SW480 (cell line): ENCODE measurements at regions not wholly inside any gene's neighbourhood (a gene's known extent, or its start where the extent isn't known, plus 50 kb on each side); places are given as distances from the start of the nearest gene placed in this dataset.

ENCODE experiments used
- DNase-seq: peaks from one replicate; pipeline ENCODE4 v3.0.0-alpha.2; 2016; ENCODE audit warnings: low spot score

DNA sequence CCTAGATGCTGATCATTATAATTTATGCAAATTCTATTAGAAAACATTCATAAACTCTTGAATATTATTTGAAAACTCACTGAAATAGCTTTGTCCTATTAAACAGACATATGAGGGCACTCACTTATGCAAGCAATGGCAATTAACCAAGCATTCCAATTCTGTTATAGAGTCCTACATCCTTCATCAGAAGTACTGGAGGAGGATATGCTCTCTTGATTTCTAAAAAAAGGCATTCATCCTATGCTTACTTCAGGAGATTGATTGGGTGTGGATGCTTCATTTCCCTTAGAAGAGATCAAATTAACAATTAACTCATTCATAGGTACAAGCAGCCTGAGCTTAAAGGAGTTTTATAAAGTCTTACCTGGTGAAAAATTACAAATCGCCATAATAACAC lies 1317.2 kb downstream of the PCDH7 start:
- no peak for DNase-seq

DNA sequence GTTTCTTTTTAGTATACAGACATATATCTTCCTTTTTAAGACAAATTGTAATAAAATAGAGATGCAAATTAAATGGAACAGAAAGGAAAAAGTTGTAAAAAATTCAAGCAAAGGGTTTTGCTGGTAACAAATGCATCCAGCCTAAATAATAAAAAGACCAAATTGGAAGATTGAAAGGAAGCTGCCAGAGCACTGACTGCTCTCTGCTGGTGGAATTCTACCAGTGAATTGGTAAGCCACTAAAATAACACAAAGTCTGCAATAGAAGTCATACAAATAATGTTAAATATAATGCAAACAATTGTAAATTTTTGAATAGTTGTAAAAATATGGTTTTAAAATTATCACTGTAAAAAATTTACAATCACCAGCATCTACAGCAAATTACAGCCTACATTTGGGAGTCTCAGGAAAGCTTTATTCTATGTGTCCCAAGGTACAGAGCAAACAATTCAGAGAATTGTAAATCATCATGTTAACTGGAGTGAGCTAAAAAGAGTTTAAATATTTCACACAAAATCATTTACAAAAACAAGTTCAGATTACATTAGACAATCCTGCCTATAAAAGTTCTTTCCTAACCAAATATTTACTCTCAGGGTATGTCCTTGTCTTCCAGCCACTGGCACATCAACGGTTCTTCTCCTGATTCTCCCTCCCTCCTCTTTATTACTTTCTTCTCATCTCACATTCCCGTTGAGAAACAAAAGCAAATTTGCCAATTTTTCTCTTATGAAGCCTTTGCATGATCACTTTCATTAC lies 1322.5 kb downstream of the PCDH7 start:
- DNase-seq: no peak

DNA sequence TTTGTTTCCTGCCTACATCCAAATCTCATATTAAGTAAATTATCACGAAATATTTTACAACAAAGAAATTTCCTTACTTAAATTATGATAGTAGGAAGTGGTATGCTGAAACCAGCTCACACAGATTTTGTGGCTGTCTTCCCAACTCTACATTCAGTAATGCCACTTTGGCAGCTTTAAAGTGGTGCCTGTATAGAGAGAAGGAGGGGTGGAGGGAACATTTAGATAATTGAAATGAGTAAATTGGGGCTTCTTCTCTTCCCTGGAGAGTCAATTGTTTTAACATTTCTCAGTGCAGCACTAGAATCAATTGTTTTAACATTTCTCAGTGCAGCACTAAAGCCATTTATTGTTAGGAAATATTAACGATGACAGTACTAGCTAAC lies 1323.1 kb downstream of the PCDH7 start:
- no peak for DNase-seq

DNA sequence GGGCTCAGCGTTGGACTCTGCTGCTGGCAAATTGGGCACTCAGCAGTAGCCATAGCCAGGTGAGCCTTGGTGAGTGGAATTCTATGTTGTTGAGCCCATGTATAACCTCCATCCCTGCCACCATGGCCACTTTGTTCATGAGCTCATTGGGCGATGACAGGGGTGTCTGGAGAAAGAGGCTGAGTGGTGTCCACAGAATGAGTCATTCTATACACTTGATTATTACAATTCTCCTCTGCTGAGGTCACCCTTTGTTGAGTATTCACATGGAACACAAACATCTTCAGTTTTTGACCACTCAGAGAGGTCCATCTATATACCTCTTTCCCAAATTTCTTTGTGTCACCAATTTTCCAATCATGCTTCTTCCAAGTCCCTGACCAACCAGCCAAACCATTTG lies 1341.7 kb downstream of the PCDH7 start:
- DNase-seq: no peak

DNA sequence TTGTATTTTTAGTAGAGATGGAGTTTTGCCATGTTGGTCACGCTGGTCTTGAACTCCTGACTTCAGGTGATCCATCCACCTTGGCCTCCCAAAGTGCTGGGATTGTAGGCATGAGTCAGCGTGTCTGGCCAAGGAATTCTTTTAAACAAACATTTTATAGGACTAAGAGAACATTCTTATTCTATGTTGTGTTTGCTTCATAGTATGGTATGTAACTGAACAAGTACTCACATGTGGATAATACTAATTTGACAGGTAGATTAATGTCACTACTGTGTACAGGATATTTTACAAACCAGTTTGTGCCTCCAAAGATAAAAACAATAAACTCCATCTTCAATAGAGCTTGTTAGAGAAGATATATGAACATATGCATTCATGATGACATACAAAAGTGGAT lies 1353.4 kb downstream of the PCDH7 start:
- DNase-seq: no peak

DNA sequence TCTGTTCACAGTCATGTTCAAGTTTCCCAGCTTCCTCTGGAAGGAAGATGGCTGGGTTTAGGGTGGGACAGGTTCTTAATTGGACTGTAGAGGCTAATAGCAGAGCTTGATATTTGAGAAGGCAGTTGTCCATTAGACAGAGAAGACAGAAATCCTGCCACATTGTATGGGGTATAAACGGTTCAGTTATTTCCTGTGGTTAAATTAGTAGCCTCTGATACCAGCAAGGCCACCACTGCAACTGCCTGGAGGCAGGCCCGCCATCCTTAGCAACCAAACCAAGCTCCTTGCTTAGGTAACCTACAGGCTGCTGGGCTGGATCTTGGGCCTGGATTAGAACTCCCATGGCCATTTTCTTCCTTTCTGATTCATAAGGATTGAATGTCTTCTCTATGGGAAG lies 1367.0 kb downstream of the PCDH7 start:
- no peak for DNase-seq

DNA sequence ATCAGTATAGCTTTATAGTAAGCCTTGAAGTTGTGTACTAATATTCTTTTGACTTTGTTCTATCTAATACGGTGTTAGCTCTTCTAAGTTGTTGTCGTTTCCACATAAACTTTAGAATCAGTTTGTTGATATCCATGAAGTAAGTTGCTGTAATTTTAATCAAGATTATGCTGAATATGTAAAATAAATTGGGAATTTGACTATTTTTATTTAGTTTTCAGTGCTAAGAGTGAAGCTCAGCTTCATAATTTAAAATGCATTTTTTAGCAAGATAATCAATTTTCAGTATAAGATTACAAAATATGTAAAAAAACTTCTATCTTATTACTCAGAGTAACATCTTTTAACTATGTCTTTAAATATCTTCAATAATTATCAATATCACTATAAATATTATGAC lies 1374.8 kb downstream of the PCDH7 start:
- DNase-seq: no peak

DNA sequence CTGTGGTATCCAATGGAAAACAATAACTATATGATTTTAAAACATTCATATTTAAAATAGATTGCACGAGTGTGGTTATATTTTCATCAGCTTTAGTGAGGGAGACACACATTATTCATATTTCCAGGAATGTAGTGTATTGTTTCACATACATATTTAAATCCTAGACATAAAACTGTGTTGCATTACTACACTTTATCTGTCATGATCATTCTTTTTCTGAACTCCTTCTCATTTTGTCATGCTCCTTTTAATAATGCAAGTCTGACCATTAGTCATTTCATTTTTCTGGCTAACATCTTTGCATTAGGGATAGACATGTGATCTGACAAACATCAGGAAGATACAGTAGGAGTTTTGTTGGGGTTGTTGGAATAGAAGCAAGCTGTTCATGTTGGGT lies 1382.7 kb downstream of the PCDH7 start:
- DNase-seq: no peak

DNA sequence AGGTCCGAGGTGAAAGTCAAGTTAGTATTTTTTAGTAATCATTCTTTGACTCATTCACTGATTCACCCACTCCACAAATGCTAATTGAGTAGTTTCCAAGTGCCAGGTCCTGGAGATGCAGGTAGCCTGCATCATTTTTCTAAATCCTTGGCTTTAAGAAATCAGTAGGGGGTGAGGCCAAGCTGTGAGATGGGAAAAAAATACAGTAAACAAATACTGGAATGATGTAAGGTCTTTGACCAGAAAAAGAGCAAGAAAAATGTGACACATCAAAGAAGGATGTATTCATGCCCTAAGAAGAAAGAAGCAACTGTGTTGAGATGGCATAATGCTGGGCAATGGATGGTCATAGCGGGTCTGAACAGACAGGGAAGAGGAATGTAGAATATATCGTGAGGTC lies 1386.6 kb downstream of the PCDH7 start:
- no peak for DNase-seq

DNA sequence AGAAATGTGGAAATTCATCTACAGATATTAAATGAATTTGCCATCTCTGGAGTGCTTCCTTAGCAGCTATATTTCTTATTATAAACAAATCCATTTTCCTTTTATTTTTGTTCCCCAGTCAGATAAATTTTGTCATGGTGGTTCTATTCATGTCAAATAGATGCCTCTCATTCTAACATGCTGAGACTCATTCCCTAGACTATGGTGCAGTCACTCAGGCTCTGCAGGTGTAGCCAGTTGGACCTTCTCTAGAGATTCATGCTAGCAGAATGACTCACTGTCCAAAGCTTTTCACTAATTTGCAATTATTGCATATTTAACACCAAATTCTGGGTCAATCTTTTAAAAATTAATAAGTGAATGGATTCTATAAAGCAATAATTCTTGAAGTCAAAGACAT lies 1392.7 kb downstream of the PCDH7 start:
- no peak for DNase-seq

DNA sequence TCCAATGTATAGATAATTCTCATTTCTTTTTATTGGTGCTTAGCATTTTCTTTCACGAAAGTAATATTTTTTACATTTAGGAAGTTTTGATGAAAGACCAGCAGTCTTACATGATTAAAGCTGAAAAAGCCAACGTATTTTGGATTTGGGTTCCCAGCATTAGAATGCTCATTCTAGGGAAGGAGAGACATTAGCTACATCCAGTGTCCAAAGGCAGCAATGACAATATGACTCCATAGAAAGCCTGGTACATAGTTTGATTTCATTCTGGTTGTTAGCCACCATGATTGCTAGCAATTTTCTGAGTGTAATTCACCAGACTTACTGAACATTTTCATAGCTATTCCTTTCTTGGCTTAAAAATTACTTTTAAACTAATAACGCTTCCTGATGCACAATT lies 1397.5 kb downstream of the PCDH7 start:
- no peak for DNase-seq

DNA sequence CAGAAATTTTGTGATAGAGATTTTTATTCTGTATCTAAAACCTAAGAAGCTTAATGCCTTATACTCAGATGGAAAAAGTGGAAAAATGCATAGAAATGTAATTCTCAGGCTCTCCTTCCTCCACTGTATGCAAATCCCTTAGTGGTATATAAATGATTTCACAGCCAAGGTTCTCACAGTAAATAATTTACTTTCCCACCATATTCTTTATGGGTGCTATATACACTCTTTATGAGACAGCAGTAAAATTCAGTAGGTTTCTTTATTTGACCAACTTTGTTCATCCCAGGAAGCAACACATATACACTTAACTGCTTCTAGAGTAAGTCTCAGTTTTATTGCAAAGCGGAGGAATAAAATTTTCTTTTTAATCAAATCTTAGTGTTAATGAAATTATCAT lies 1399.7 kb downstream of the PCDH7 start:
- no peak for DNase-seq

DNA sequence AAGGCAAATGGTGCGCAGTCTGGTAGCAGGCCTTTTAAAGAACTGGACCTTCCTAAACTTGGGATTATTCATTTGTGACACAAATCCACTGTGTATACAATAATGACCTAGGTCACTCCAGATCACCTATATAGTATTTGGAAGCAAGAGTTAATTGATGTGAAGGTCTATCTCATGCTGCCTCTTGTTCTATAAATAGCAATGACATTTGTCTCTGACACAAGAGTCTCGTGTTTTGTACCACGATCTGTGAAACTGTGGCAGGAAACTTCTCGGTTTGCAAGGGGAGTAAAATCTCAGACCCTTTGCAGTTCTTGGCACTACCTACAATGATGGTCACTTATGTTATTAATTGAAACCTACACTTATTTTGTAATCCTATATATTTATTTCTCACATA lies 1408.4 kb downstream of the PCDH7 start:
- no peak for DNase-seq

DNA sequence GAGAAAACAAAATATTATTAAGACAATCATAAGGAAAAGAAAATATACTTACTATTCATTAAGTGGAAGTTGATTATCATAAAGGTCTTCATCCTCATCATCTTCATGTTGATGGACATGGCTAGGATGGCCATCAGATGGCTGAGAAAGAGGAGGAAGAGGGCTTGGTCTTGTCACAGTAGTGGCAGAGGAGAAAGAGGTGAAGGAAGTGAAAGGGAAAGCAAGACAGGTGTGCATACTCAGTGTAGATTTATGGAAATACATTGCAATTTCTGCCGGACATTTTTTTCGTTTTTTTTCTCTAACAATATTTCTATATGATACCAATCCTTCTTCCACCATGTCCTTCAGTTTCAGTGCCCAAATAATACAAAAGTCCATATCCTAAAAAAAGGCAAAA lies 1409.8 kb downstream of the PCDH7 start:
- no peak for DNase-seq

DNA sequence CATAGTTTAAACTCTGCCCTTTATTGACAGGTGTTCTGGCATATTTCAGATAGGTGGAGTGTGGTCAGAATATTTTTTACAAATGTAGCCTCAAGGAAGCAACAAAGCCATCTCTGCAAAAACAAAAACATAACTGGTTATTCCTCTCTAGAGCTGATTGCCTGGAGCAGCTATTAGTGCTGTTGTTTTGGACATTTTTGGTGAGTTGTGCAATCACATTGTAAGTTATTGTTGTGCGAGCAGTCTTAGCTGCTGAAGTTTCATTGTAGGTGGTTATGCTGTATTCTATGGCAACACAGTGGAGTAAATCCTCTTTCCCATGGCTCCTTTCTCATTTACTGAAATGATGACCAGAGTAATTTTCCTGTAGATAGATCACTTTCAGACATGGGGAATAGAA lies 1413.0 kb downstream of the PCDH7 start:
- DNase-seq: no peak

DNA sequence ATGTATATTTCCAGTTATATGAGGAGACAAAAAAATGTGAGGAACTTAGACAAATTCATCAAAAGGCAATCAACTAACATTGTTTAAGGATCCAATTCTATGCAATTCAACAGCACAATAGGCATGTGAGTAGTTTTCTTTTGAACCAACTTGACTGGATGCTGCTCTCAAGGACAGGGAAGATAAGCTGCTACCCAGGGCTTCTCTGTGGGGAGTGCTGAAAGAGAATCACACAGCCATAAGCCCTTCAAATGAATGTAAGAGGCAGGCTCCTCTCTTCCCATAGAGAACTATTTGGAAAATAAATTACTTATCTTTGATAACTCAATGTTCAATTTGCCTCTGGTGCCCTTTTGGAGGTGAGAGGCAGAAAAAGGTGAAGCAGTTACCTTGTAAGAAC lies 1413.6 kb downstream of the PCDH7 start:
- DNase-seq: no peak

DNA sequence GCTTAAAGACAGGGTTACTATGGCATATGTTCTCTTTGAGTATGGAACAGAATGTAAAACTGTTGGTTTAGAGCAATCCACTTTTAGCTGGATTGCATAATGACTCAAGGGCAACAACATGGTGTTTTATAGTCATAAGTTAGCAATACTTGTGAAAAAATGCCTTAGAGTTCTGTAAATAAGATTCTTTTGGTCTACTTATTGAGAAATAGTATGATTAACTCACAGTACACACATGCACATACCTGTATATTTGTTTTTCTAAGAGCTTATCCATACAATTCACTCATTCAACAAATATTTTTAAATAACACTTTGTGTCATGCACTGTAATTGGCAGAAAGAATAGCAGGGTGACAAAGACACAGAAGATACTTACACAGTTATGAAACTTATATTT lies 1415.5 kb downstream of the PCDH7 start:
- no peak for DNase-seq

DNA sequence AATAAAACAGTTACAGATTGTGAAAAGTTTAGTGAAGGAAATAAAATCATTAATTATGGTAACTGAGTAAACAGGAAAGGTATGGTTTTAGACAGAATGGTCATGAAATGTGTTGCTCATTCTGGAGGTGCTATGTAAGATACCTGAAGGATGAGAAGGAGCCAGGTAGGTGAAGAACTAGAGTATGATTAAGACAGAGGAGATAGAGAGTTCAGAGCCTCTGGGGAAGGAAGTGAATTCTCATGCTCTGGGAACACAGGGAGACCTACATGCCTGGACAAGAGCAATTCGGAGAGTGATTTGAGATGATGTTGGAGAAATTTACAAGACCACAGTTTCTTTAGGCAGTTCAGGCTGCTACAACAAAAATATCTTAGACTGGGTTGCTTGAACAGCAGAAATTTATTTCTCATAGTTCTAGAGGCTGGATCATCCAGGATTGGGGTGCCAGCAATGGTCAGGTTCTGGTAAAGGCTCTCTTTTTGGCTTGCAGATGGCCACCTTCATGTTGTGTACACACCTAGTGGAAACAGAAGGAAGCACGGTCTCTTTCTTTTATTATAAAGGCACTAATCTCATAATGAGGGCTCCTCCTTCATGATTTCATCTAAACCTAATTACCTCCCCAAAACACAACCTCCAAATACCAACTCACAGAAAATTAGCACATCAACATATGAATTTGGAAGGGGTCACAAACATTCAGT lies 1416.1 kb downstream of the PCDH7 start:
- no peak for DNase-seq

DNA sequence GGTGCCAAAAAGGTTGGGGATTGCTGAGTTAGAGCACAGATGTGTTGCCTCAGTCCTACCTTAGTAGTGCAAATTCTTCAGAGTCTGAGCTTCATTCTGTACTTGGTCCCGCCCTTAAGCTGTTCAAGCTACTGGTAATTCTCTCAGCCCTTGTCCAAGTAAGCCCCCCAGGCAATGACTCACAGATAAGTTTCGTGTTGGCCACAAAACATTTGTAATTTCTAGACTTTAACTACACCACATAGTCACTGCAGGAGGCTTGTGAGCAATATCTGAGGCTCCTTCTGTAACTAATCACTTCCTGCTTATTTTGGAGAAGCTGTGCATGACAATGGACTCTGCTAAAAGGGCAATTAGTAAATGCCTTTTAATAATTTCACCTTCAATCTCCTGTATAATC lies 1420.5 kb downstream of the PCDH7 start:
- DNase-seq: no peak

DNA sequence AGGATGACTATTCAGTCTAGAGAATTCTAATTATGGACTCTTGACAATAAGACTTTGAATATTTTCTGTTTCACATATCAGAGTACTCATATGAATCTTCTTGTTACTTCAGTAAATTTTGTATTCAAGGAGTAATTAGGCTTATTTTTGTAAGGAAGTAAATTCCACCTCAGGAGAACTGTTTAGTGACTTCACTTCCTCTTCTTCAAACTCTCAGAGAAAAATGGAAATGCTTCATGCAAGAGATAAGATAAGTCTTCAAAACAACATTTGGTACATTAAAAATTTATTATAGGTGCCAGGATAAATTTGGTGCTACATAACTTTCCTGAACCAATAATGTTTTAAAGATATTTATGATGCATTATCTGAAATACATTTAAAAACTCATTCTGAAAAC lies 1421.9 kb downstream of the PCDH7 start:
- no peak for DNase-seq

DNA sequence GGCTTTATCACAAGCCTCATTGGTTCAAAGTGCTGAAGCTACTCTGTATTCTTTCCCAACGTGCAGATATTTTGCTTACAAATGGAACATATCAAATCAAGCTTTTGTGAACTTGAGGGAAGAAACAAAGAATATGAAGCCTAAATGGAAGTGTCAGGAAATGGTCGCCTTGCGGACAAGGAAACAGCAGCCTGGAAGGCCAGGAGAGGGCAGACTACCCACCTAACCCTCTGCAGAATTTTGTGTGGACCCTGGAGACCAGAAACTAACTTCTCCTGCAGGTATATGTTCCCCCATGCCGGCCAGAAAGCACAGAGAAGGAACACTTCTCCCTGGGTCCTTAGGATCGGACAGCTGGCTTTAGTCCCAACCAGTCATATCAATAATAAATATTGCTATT lies 1425.8 kb downstream of the PCDH7 start:
- no peak for DNase-seq

DNA sequence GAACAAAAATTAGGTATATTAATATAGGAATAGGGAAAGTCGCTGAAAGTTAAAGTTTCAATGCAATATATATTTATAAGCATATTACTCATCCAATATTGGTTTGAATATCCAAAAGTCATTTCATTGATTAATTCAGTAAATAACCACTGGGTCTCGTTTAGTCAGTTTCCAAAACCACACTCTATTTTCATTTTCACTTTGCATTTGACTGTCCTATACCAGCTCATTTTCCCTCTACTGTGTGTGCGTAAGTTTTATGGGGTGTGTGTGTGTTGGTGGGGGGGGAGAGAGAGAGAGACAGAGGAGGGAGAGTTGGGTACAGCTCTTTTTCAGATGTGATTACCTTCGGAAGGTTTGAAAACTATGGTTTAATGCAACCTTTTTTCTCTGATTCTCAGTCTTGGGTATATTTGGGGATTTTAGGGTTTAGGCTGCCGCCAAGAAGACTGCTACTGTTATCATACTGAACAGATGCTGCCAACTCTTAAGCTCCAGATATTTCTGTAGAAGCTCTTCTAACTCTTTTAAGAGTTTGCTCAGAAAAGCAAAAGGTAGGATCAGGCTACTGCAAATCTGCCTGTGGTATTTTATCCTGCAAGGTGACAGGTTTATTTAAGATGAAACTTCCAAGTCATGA lies 1427.4 kb downstream of the PCDH7 start:
- DNase-seq: no peak

DNA sequence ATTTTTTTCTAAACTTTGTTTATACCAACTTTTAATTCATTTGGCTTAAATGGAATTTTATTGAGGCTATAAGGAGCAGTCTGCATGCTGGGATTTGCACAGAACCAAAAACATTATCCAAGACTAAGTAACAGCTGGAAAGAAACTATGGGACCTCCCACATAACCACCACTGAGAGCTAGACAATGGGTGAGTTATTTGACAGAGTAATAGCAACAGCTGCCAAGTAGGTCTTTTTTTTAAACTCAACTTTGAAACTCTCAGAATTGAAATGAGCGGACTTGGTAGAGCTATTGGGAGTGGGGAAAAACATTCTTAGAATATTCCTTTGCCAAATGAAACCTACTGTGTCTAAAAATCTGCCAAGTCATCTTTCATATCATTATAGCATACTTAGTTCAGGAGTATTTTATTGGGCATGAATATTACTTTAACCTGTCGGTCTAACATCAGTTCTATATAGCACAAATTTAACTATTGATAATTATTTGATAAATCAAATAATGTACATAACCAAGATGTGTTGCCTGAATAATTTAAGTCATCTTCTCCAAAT lies 1428.0 kb downstream of the PCDH7 start:
- no peak for DNase-seq
